Transverse colon (tissue), 4 donors: ENCODE measurements at regions not wholly inside any gene's neighbourhood (a gene's known extent, or its start where the extent isn't known, plus 50 kb on each side); places are given as distances from the start of the nearest gene placed in this dataset.

Source experiments
- DNase-seq: peaks from one replicate; pipeline ENCODE4 v3.0.0-alpha.2; 2019
- H3K27ac ChIP-seq, 4 donors: fragments of 200-600 bp; sonication (generic); 2 replicates each; pipeline ENCODE4 v1.5.1; 2016 to 2018; ENCODE audit warnings: inconsistent platforms in 4 of 4
- H3K27me3 ChIP-seq: fragments of 200-600 bp; sonication (generic); 2 replicates; pipeline ENCODE4 v1.5.1; 2017; ENCODE audit warnings: inconsistent platforms
- H3K36me3 ChIP-seq, 4 donors: fragments of 200-600 bp; sonication (generic); 2 replicates each; pipeline ENCODE4 v1.5.1; 2017 to 2019; ENCODE audit warnings: inconsistent platforms in 4 of 4
- H3K4me1 ChIP-seq, 4 donors: fragments of 200-600 bp; sonication (generic); 2 replicates each; pipeline ENCODE4 v1.5.1; 2017 to 2020; ENCODE audit warnings: inconsistent platforms in 4 of 4
- H3K4me3 ChIP-seq, 4 donors: fragments of 200-600 bp; sonication (generic); 1 replicate in 1 of 4; 2 replicates in 3 of 4; pipeline versions ENCODE4 v1.5.1 to v1.6.1; 2017 to 2019; ENCODE audit warnings: inconsistent platforms in 4 of 4
- H3K9me3 ChIP-seq, 2 donors: fragments of 200-600 bp; sonication (generic); 2 replicates each; pipeline ENCODE4 v1.5.1; 2017 to 2019; ENCODE audit warnings: inconsistent platforms in 2 of 2
- CTCF ChIP-seq, 5 experiments: fragments of 200-600 bp in 3 of 5; fragments of 450-650 bp in 2 of 5; sonication (generic) in 3 of 5; IDR thresholded peaks; 1 replicate in 2 of 5; 2 replicates in 3 of 5; pipeline ENCODE4 v1.5.1; 2016 to 2017; ENCODE audit warnings: antibody characterized with exemption in 5 of 5, inconsistent platforms in 3 of 5, mild to moderate bottlenecking in 2 of 5, moderate library complexity in 1 of 5
- EP300 ChIP-seq: sonication (generic); formaldehyde crosslinking; IDR thresholded peaks from one replicate; pipeline ENCODE4 v1.6.1; 2017; ENCODE audit warnings: antibody characterized with exemption, low read depth
- POLR2A ChIP-seq: fragments of 450-650 bp; IDR thresholded peaks from one replicate; pipeline ENCODE4 v1.6.1; 2016; ENCODE audit warnings: antibody characterized with exemption, mild to moderate bottlenecking, moderate library complexity
- POLR2AphosphoS5 ChIP-seq, 3 donors: sonication (generic); formaldehyde crosslinking; IDR thresholded peaks; one replicate each; pipeline ENCODE4 v1.6.1; 2016; ENCODE audit warnings: antibody characterized with exemption in 3 of 3
- WGBS, 2 donors: methylation state at CpG; one replicate each; pipeline ENCODE4 v1.1.5; 2018; ENCODE audit warnings: low coverage in 1 of 2; 5-methylcytosine and 5-hydroxymethylcytosine counted together
- in situ Hi-C, 4 donors: fragments of 200-750 bp; cut with MboI; loops; one replicate each; pipeline versions ENCODE4 v1.15.0 to v1.15.1; 2017; ENCODE audit warnings: low sequenced_read_pairs in 3 of 4, low pct_ligation_motif_present in 1 of 4, low pct_unique_long_range_greater_than_20kb in 1 of 4
- intact Hi-C: fragments of 100-400 bp; cut with DNase I; formaldehyde crosslinking; loops from one replicate; pipeline ENCODE4 v1.15.1; 2023; ENCODE audit warnings: low total_unique reads

GRCh38 chr6:9143140-9143539 lies 707.8 kb upstream of the SLC35B3 start:
- in situ Hi-C loops, result no loop called here
- Histone ChIP-seq H3K36me3 (no peaks in the 10 kb centered on the region), H3K27ac (no peak overlapping the region), H3K4me3 (no peak overlapping the region), H3K4me1 (peaks cover 0 to 12% (median 5%) of the 10 kb centered on the region in 4 donors), H3K9me3 (no peaks in the 10 kb centered on the region), H3K27me3 (no peaks in the 10 kb centered on the region)
- intact Hi-C loops, result no loop called here
- DNase-seq, result no peak
- WGBS, 2 donors, result 87 to 100% methylated on average over 4 of the region's 4 CpGs
- no peak for TF ChIP-seq POLR2A
- no peak for TF ChIP-seq CTCF (IDR thresholded peaks at IDR 0.05)
- TF ChIP-seq EP300, result no peak
- TF ChIP-seq POLR2AphosphoS5 (IDR thresholded peaks at IDR 0.05), result no peak

- Histone ChIP-seq H3K27me3 (no peaks in the 10 kb centered on the region), H3K27ac (no peak overlapping the region), H3K4me1 (peaks cover 0 to 12% (median 5%) of the 10 kb centered on the region in 4 donors), H3K4me3 (no peak overlapping the region), H3K36me3 (no peaks in the 10 kb centered on the region), H3K9me3 (no peaks in the 10 kb centered on the region)
- DNase-seq, result no peak
- WGBS, 2 donors, result 9 to 33% methylated on average over 4 of the region's 4 CpGs
- TF ChIP-seq POLR2AphosphoS5 (IDR thresholded peaks at IDR 0.05) (no peak), POLR2A (no peak), CTCF (IDR thresholded peaks at IDR 0.05) (no peak), EP300 (no peak)
- in situ Hi-C loops (no loop called here), intact Hi-C loops (no loop called here)
Measured at GRCh38 chr6:9140951-9141460, 705.7 kb upstream of the SLC35B3 start.

GRCh38 chr6:9140172-9140571 lies 704.8 kb upstream of the SLC35B3 start:
- 32 to 58% methylated on average over 6 to 8 of the region's 8 CpGs for WGBS, 2 donors
- Histone ChIP-seq H3K4me3 (no peak overlapping the region), H3K9me3 (no peaks in the 10 kb centered on the region), H3K4me1 (peaks cover 0 to 12% (median 5%) of the 10 kb centered on the region in 4 donors), H3K27ac (no peak overlapping the region), H3K36me3 (no peaks in the 10 kb centered on the region), H3K27me3 (no peaks in the 10 kb centered on the region)
- intact Hi-C loops, result no loop called here
- peak; percentile 10 for DNase-seq
- TF ChIP-seq POLR2AphosphoS5 (IDR thresholded peaks at IDR 0.05) (no peak), CTCF (IDR thresholded peaks at IDR 0.05) (no peak), POLR2A (no peak), EP300 (no peak)
- in situ Hi-C loops, result no loop called here

GRCh38 chr6:9139746-9140145 lies 704.4 kb upstream of the SLC35B3 start:
- intact Hi-C loops, result no loop called here
- no peak for TF ChIP-seq POLR2A
- TF ChIP-seq POLR2AphosphoS5 (IDR thresholded peaks at IDR 0.05), result no peak
- TF ChIP-seq CTCF (IDR thresholded peaks at IDR 0.05), result no peak
- TF ChIP-seq EP300, result no peak
- no peak for DNase-seq
- H3K9me3 ChIP-seq, result no peaks in the 10 kb centered on the region
- peaks cover 0 to 12% (median 5%) of the 10 kb centered on the region in 4 donors for H3K4me1 ChIP-seq
- no peaks in the 10 kb centered on the region for H3K36me3 ChIP-seq
- no peaks in the 10 kb centered on the region for H3K27me3 ChIP-seq
- 35 to 57% methylated on average over 2 to 6 of the region's 6 CpGs for WGBS, 2 donors
- H3K27ac ChIP-seq, result no peak overlapping the region
- in situ Hi-C loops, result no loop called here
- no peak overlapping the region for H3K4me3 ChIP-seq
